RWPE2 (cell line): ENCODE measurements at regions not wholly inside any gene's neighbourhood (a gene's known extent, or its start where the extent isn't known, plus 50 kb on each side); places are given as distances from the start of the nearest gene placed in this dataset.
"Not testable (repeated sequence)": the region's sequence is repeated elsewhere in the genome, so short reads cannot be mapped to it uniquely, and the experiment has no call there.

Source experiments
- ATAC-seq: fragments of 200-7000 bp; cut with Tn5 transposase; 3 replicates; pipeline ENCODE4 v1.9.1; 2021; ENCODE audit warnings: low read depth
- DNase-seq: peaks from one replicate; pipeline ENCODE4 v3.0.0-alpha.2; 2020; ENCODE audit warnings: low spot score
- H3K27ac ChIP-seq: fragments of 450-650 bp; 2 replicates; pipeline ENCODE4 v1.5.1; 2017; ENCODE audit warnings: mild to moderate bottlenecking; ENCODE audit not compliant: poor library complexity, severe bottlenecking
- H3K27me3 ChIP-seq: fragments of 250-450 bp; sonication (Bioruptor Pico); 2 replicates; pipeline ENCODE4 v1.5.1; 2021; ENCODE audit warnings: mild to moderate bottlenecking, moderate library complexity; ENCODE audit not compliant: insufficient read depth, poor library complexity, severe bottlenecking
- H3K36me3 ChIP-seq: fragments of 250-450 bp; sonication (Bioruptor Pico); 2 replicates; pipeline ENCODE4 v1.5.1; 2020; ENCODE audit warnings: low read depth, mild to moderate bottlenecking, moderate library complexity
- H3K4me1 ChIP-seq: fragments of 250-450 bp; sonication (Bioruptor Pico); 2 replicates; pipeline ENCODE4 v1.5.1; 2021; ENCODE audit warnings: mild to moderate bottlenecking, moderate library complexity; ENCODE audit not compliant: insufficient read depth, poor library complexity, severe bottlenecking
- H3K4me3 ChIP-seq: fragments of 250-450 bp; sonication (Bioruptor Pico); 2 replicates; pipeline ENCODE4 v1.5.1; 2021; ENCODE audit warnings: mild to moderate bottlenecking, moderate library complexity; ENCODE audit not compliant: severe bottlenecking
- H3K9me3 ChIP-seq: fragments of 250-450 bp; sonication (Bioruptor Pico); 2 replicates; pipeline ENCODE4 v1.5.1; 2021; ENCODE audit warnings: mild to moderate bottlenecking, moderate library complexity; ENCODE audit not compliant: severe bottlenecking
- TF ChIP-seq, protein P1 (sequence below): fragments of 450-650 bp; IDR thresholded peaks from one replicate; pipeline ENCODE4 v1.5.1; 2017; ENCODE audit warnings: mild to moderate bottlenecking, moderate library complexity; ENCODE audit not compliant: poor library complexity, severe bottlenecking

DNA sequence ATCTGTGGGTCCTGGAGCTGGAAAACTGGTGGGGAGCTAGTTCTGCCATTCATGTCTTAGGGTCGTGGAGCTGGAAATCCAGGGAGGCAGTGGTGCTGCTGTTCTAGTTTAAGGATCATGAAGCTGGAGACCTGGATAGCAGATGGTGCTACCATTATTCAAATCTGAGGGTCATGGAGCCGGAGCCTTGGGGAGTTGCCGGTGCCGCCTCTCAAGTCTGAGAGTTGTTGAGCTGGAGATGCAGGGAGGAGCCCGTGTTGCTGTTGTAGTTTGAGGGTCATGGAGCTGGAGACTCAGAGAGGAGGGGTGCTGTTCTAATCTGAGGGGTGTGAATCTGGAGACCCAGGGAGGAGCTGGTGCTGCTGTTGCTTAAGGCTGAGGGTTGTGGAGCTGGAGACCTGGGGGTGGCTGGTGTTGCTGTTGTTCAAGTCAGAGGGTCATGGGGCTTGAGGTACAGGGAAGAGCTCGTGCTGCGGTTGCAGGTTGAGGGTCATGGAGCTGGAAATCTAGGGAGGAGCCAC is 86.0 kb upstream of the ZNF479 start:
- no peaks in the 10 kb centered on the region for H3K27me3 ChIP-seq
- TF ChIP-seq, protein P1, sequence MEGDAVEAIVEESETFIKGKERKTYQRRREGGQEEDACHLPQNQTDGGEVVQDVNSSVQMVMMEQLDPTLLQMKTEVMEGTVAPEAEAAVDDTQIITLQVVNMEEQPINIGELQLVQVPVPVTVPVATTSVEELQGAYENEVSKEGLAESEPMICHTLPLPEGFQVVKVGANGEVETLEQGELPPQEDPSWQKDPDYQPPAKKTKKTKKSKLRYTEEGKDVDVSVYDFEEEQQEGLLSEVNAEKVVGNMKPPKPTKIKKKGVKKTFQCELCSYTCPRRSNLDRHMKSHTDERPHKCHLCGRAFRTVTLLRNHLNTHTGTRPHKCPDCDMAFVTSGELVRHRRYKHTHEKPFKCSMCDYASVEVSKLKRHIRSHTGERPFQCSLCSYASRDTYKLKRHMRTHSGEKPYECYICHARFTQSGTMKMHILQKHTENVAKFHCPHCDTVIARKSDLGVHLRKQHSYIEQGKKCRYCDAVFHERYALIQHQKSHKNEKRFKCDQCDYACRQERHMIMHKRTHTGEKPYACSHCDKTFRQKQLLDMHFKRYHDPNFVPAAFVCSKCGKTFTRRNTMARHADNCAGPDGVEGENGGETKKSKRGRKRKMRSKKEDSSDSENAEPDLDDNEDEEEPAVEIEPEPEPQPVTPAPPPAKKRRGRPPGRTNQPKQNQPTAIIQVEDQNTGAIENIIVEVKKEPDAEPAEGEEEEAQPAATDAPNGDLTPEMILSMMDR = no peak
- no peak overlapping the region for H3K27ac ChIP-seq
- no peaks in the 10 kb centered on the region for H3K36me3 ChIP-seq
- DNase-seq (no peak), ATAC-seq (no peak)
- H3K9me3 ChIP-seq = no peaks in the 10 kb centered on the region
- no peaks in the 10 kb centered on the region for H3K4me1 ChIP-seq
- H3K4me3 ChIP-seq = no peak overlapping the region

DNA sequence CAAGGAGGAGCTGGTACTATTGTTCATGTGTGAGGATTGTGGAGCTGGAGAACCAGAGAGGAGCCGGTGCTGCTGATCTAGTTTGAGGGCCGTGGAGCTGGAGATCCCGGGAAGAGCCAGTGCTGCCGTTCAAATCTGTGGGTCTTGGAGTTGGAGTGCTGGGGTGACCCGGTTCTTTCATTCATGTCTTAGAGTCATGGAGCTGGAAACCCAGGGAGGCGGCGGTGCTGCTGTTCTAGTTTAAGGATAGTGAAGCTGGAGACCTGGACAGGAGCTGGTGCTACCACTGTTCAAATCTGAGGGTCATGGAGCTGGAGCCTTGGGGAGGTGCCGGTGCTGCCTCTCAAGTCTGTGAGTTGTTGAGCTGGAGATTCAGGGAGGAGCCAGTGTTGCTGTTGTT is 88.5 kb upstream of the ZNF479 start:
- no peaks in the 10 kb centered on the region for H3K4me1 ChIP-seq

DNA sequence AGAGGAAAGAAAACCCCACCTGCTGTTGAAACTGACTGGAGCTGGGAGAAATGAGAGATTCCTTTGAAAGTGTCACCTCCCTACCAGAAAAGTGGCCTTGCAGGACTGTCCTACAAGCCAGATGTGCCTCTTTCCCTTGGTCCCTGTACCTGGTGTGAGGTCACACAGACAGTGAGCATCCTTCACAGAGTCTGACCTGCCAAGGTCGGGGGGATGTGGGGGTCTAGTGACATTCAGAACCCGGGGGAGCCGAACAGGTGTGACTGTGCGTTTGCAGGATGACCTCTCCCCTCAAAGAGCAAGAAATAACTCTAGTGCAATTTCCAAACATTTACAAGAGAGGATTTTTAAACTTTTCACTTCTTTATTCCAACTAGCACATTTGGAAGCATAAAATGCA is 93.4 kb upstream of the ZNF479 start:
- no peaks in the 10 kb centered on the region for H3K4me1 ChIP-seq
- H3K9me3 ChIP-seq = no peaks in the 10 kb centered on the region

More for the DNA sequence above, 88.5 kb upstream of the ZNF479 start:
- Histone ChIP-seq H3K36me3 (no peaks in the 10 kb centered on the region), H3K9me3 (no peaks in the 10 kb centered on the region), H3K27me3 (no peaks in the 10 kb centered on the region), H3K27ac (no peak overlapping the region), H3K4me3 (no peak overlapping the region)
- TF ChIP-seq, protein P1 = no peak
- ATAC-seq (no peak), DNase-seq (no peak)

DNA sequence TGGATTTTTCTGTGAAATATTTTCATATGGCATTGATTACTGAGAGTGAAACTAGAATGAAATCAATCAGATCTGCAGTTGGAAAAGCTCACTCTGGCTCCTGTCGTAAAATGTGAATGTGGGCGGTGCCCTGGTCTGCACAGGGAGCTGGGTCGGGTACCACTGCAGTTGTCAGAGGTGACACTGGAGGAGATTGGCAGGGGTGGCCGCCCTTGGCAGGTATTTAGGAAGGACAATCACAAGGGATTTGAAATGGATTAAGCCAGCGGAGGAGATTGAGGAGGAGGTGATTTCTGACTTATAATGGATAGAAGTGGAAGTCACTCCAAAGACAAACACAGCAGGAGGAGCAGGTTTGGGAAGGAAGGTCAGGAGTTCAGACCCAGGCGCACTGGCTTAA is 109.0 kb upstream of the ZNF479 start:
- DNase-seq, ATAC-seq: not testable (repeated sequence)

More for the DNA sequence above, 93.4 kb upstream of the ZNF479 start:
- ATAC-seq (no peak), DNase-seq (no peak)
- Histone ChIP-seq H3K27ac (no peak overlapping the region), H3K27me3 (no peaks in the 10 kb centered on the region), H3K36me3 (no peaks in the 10 kb centered on the region), H3K4me3 (no peak overlapping the region)
- TF ChIP-seq, protein P1 = no peak

DNA sequence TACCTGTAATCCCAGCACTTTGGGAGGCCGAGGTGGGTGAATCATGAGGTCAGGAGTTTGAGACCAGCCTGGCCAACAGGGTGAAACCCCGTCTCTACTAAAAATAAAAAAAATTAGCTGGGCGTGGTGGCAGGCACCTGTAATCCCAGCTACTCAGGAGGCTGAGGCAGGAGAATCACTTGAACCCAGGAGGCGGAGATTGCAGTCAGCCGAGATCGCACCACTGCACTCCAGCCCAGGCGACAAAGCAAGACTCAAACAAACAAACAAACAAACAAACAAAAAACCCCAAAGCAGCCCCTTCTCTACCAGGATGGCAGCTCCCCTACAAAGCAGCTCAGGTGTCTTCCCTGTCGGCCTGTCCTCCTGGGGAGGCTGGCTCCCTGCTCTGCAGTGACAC is 111.3 kb upstream of the ZNF479 start:
- not testable (repeated sequence) for H3K4me3 ChIP-seq, H3K36me3 ChIP-seq, H3K27ac ChIP-seq, DNase-seq, ATAC-seq, H3K9me3 ChIP-seq, H3K27me3 ChIP-seq, H3K4me1 ChIP-seq

More for the DNA sequence above, 109.0 kb upstream of the ZNF479 start:
- H3K4me3 ChIP-seq, H3K27me3 ChIP-seq, H3K9me3 ChIP-seq, H3K36me3 ChIP-seq, H3K27ac ChIP-seq, H3K4me1 ChIP-seq: not testable (repeated sequence)

DNA sequence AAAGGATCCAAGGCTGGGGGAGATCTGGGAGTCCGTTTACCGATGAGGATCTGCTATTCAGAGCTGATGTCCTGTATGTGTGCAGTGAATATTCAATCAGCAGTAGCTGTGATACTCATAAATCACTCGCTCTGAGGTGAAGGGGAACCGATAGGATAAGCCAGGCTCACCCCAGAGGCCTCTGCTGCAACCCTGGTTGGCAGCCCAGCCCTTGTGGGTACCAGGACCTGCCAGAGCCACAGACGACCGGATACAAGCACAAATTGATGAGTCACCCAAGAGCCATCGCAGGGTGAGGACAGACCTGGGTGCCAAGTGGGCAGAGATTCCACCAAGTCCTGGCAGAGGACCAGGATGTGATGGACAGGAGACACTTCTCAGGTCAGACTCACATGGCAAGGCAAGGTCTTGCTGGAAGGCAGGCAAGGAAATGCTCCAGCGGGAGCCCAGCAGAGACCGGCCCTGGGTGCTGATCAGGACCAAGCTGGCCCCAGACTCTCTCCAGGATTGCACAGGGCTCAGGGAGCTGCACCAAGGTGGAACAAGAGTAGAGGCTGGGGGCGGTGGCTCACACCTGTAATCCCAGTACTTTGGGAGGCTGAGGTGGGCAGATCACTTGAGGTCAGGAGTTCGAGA is 112.2 kb upstream of the ZNF479 start:
- not testable (repeated sequence) for H3K4me3 ChIP-seq, H3K36me3 ChIP-seq, DNase-seq, H3K9me3 ChIP-seq, H3K27me3 ChIP-seq, H3K4me1 ChIP-seq, ATAC-seq, H3K27ac ChIP-seq
